OCI-LY1 (cell line): ENCODE measurements at regions not wholly inside any gene's neighbourhood (a gene's known extent, or its start where the extent isn't known, plus 50 kb on each side); places are given as distances from the start of the nearest gene placed in this dataset.

Experiments
- H2AFZ ChIP-seq: fragments of 200-600 bp; sonication (generic), shearing (Covaris generic); 2 replicates; pipeline ENCODE4 v1.6.0; 2014; ENCODE audit warnings: antibody characterized with exemption, mild to moderate bottlenecking, low read length
- H3F3A ChIP-seq: fragments of 200-600 bp; sonication (generic), shearing (Covaris generic); 2 replicates; pipeline ENCODE4 v1.6.0; 2014; ENCODE audit warnings: mild to moderate bottlenecking, antibody characterized with exemption, low read length, moderate library complexity; ENCODE audit not compliant: insufficient read depth
- H3K27ac ChIP-seq: fragments of 200-600 bp; sonication (generic); 2 replicates; pipeline ENCODE4 v1.5.1; 2014; ENCODE audit warnings: low read length, mixed run types, mild to moderate bottlenecking, low read depth; ENCODE audit not compliant: poor library complexity, severe bottlenecking
- H3K27me3 ChIP-seq: fragments of 200-600 bp; sonication (generic); 2 replicates; pipeline ENCODE4 v1.6.0; 2014; ENCODE audit warnings: antibody characterized with exemption, mild to moderate bottlenecking, low read length, moderate library complexity; ENCODE audit not compliant: insufficient read depth
- H3K36me3 ChIP-seq: fragments of 200-600 bp; sonication (generic); 2 replicates; pipeline ENCODE4 v1.6.1; 2014; ENCODE audit warnings: mild to moderate bottlenecking, antibody characterized with exemption, low read length, moderate library complexity, mixed read lengths; ENCODE audit not compliant: insufficient read depth
- H3K4me1 ChIP-seq: fragments of 200-600 bp; sonication (generic); 2 replicates; pipeline ENCODE4 v1.5.1; 2014; ENCODE audit warnings: mild to moderate bottlenecking, low read length, moderate library complexity; ENCODE audit not compliant: insufficient read depth, severe bottlenecking
- H3K4me2 ChIP-seq: fragments of 200-600 bp; sonication (generic), shearing (Covaris generic); 2 replicates; pipeline ENCODE4 v1.6.1; 2014; ENCODE audit warnings: low read length
- H3K4me3 ChIP-seq: fragments of 200-600 bp; sonication (generic); 2 replicates; pipeline ENCODE4 v1.5.1; 2014; ENCODE audit warnings: low read length, low read depth, mild to moderate bottlenecking, mixed read lengths; ENCODE audit not compliant: poor library complexity, severe bottlenecking
- H3K79me2 ChIP-seq: fragments of 200-600 bp; shearing (Covaris generic); 2 replicates; pipeline ENCODE4 v1.6.1; 2016; ENCODE audit warnings: mixed run types, low read length, mixed read lengths; ENCODE audit not compliant: insufficient read depth
- H3K9ac ChIP-seq: fragments of 200-600 bp; sonication (generic), shearing (Covaris generic); 2 replicates; pipeline ENCODE4 v1.6.1; 2014; ENCODE audit warnings: mild to moderate bottlenecking, low read length, mixed read lengths
- H3K9me2 ChIP-seq: fragments of 200-600 bp; sonication (generic), shearing (Covaris generic); 2 replicates; pipeline ENCODE4 v1.6.1; 2014; ENCODE audit warnings: low read depth, mild to moderate bottlenecking, low read length, mixed read lengths
- H3K9me3 ChIP-seq: fragments of 200-600 bp; shearing (Covaris generic); 2 replicates; pipeline ENCODE4 v1.6.1; 2014; ENCODE audit warnings: low read length, mixed read lengths
- H4K20me1 ChIP-seq: fragments of 200-600 bp; sonication (generic), shearing (Covaris generic); 2 replicates; pipeline ENCODE4 v1.6.0; 2016; ENCODE audit warnings: mild to moderate bottlenecking, low read length; ENCODE audit not compliant: insufficient read depth
- EZH2 ChIP-seq: fragments of 200-600 bp; sonication (generic), shearing (Covaris generic); IDR thresholded peaks from 2 replicates; pipeline ENCODE4 v1.8.0; 2017; ENCODE audit warnings: borderline replicate concordance, mixed run types, mild to moderate bottlenecking, antibody characterized with exemption, low read length, moderate library complexity, mixed read lengths
- TF ChIP-seq, protein P1 (sequence below): fragments of 200-600 bp; sonication (generic), shearing (Covaris generic); IDR thresholded peaks from 2 replicates; pipeline ENCODE4 v1.5.1; 2017; ENCODE audit warnings: mild to moderate bottlenecking, antibody characterized with exemption, low read length, moderate library complexity, mixed read lengths

GRCh38 chr1:208565756-208566440, 321.7 kb upstream of the PLXNA2 start:
- Histone ChIP-seq H3K4me2 (no peak overlapping the region), H3K9ac (no peak overlapping the region), H3K4me3 (no peak overlapping the region), H3K9me3 (no peaks in the 10 kb centered on the region), H3K27me3 (no peaks in the 10 kb centered on the region), H3F3A (no peaks in the 10 kb centered on the region), H3K79me2 (no peaks in the 10 kb centered on the region), H4K20me1 (no peaks in the 10 kb centered on the region), H2AFZ (no peak overlapping the region), H3K36me3 (no peaks in the 10 kb centered on the region), H3K27ac (no peak overlapping the region), H3K9me2 (no peaks in the 10 kb centered on the region), H3K4me1 (no peaks in the 10 kb centered on the region)
- TF ChIP-seq, protein P1, sequence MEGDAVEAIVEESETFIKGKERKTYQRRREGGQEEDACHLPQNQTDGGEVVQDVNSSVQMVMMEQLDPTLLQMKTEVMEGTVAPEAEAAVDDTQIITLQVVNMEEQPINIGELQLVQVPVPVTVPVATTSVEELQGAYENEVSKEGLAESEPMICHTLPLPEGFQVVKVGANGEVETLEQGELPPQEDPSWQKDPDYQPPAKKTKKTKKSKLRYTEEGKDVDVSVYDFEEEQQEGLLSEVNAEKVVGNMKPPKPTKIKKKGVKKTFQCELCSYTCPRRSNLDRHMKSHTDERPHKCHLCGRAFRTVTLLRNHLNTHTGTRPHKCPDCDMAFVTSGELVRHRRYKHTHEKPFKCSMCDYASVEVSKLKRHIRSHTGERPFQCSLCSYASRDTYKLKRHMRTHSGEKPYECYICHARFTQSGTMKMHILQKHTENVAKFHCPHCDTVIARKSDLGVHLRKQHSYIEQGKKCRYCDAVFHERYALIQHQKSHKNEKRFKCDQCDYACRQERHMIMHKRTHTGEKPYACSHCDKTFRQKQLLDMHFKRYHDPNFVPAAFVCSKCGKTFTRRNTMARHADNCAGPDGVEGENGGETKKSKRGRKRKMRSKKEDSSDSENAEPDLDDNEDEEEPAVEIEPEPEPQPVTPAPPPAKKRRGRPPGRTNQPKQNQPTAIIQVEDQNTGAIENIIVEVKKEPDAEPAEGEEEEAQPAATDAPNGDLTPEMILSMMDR, result no peak
- TF ChIP-seq EZH2, result no peak

- no peaks in the 10 kb centered on the region for H3K9me2 ChIP-seq
- H4K20me1 ChIP-seq, result no peaks in the 10 kb centered on the region
- H3K9me3 ChIP-seq, result no peaks in the 10 kb centered on the region
- H3K9ac ChIP-seq, result no peak overlapping the region
- H3K27ac ChIP-seq, result no peak overlapping the region
- H3F3A ChIP-seq, result no peaks in the 10 kb centered on the region
- H3K4me3 ChIP-seq, result no peak overlapping the region
- no peaks in the 10 kb centered on the region for H3K79me2 ChIP-seq
- H3K4me1 ChIP-seq, result no peaks in the 10 kb centered on the region
- H2AFZ ChIP-seq, result no peak overlapping the region
- no peak for TF ChIP-seq EZH2
- TF ChIP-seq, protein P1, result no peak
- H3K27me3 ChIP-seq, result no peaks in the 10 kb centered on the region
- H3K4me2 ChIP-seq, result no peak overlapping the region
- H3K36me3 ChIP-seq, result no peaks in the 10 kb centered on the region
These were observed 325.0 kb upstream of the PLXNA2 start for GRCh38 chr1:208569181-208569580.

- no peaks in the 10 kb centered on the region for H3K9me2 ChIP-seq
- H2AFZ ChIP-seq, result no peak overlapping the region
- no peak overlapping the region for H3K27ac ChIP-seq
- TF ChIP-seq, protein P1, result no peak
- no peak for TF ChIP-seq EZH2
- no peaks in the 10 kb centered on the region for H3K27me3 ChIP-seq
- no peaks in the 10 kb centered on the region for H3K9me3 ChIP-seq
- no peaks in the 10 kb centered on the region for H3K4me1 ChIP-seq
- H3K4me2 ChIP-seq, result no peak overlapping the region
- H3K4me3 ChIP-seq, result no peak overlapping the region
- no peaks in the 10 kb centered on the region for H3F3A ChIP-seq
- H3K36me3 ChIP-seq, result no peaks in the 10 kb centered on the region
- H3K9ac ChIP-seq, result no peak overlapping the region
- H4K20me1 ChIP-seq, result no peaks in the 10 kb centered on the region
- H3K79me2 ChIP-seq, result no peaks in the 10 kb centered on the region
These were observed 326.2 kb upstream of the PLXNA2 start for GRCh38 chr1:208570362-208570761.
